Uterus (tissue), 3 donors: ENCODE measurements at regions not wholly inside any gene's neighbourhood (a gene's known extent, or its start where the extent isn't known, plus 50 kb on each side); places are given as distances from the start of the nearest gene placed in this dataset.
"Not testable (repeated sequence)": the region's sequence is repeated elsewhere in the genome, so short reads cannot be mapped to it uniquely, and the experiment has no call there.

Experiments
- DNase-seq, 2 donors: peaks; one replicate each; pipeline ENCODE4 v3.0.0-alpha.2; 2019 to 2020
- H3K27ac ChIP-seq, 2 donors: fragments of 200-600 bp; sonication (generic); 1 replicate in 1 of 2; 2 replicates in 1 of 2; pipeline ENCODE4 v1.5.1; 2016 to 2018
- H3K27me3 ChIP-seq, 2 donors: fragments of 200-600 bp; sonication (generic); one replicate each; pipeline ENCODE4 v1.5.1; 2018 to 2019; ENCODE audit warnings: control low read depth in 1 of 2
- H3K36me3 ChIP-seq, 2 donors: fragments of 200-600 bp; sonication (generic); one replicate each; pipeline ENCODE4 v1.5.1; 2019; ENCODE audit warnings: control low read depth in 1 of 2
- H3K4me1 ChIP-seq, 2 donors: fragments of 200-600 bp; sonication (generic); one replicate each; pipeline ENCODE4 v1.5.1; 2018 to 2019; ENCODE audit warnings: control low read depth in 1 of 2
- H3K4me3 ChIP-seq, 2 donors: fragments of 200-600 bp; sonication (generic); 1 replicate in 1 of 2; 2 replicates in 1 of 2; pipeline ENCODE4 v1.5.1; 2018 to 2019; ENCODE audit warnings: mild to moderate bottlenecking in 1 of 2
- H3K9me3 ChIP-seq, 2 donors: fragments of 200-600 bp; sonication (generic); one replicate each; pipeline ENCODE4 v1.5.1; 2019; ENCODE audit warnings: control low read depth in 1 of 2
- CTCF ChIP-seq, 4 experiments: fragments of 200-600 bp in 2 of 4; fragments of 450-650 bp in 2 of 4; sonication (generic) in 2 of 4; IDR thresholded peaks; one replicate each; pipeline ENCODE4 v1.5.1; 2016 to 2019; ENCODE audit warnings: antibody characterized with exemption in 4 of 4, mild to moderate bottlenecking in 2 of 4, moderate library complexity in 1 of 4
- POLR2A ChIP-seq, 2 donors: fragments of 450-650 bp; IDR thresholded peaks; one replicate each; pipeline ENCODE4 v1.6.1; 2016; ENCODE audit warnings: antibody characterized with exemption in 2 of 2, mild to moderate bottlenecking in 1 of 2, moderate library complexity in 1 of 2
- intact Hi-C: fragments of 100-400 bp; cut with DNase I; formaldehyde crosslinking; loops from one replicate; pipeline ENCODE4 v1.15.1; 2023; ENCODE audit warnings: low total_unique reads
- donor health status: DM: yes; HTN: yes; CAD: no.

DNA sequence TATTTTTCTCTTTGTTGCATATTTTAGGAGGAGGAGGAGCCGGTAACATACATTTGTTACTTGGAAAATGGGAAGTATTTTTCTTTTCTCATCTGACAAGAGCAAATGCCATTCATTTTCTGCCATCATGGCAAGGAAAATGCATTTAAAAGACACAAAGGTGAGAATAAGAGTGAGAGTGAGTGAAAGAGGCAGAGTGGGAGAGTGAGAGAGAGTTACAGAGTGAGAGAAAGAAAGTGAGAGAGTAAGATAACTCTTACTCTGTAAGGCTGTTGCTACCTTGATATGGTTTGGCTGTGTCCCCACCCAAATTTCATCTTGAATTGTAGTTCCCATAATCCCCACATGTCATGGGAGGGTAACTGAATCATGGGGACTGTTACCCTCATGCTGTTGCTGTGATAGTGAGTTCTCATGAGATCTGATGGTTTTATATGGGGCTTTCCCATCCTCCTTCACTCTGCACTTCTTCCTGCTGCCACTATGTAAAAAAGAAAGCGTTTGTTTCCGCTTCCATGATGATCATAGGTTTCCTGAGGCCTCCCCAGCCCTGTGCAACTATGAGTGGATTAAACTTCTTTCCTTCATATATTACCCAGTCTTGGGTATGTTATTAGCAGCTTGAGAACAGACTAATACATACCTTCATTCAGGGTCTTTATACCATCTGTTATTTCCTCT lies 64.2 kb downstream of the ASCL1 start:
- intact Hi-C loops = no loop called here
- Histone ChIP-seq H3K36me3 (no peaks in the 10 kb centered on the region), H3K27me3 (no peaks in the 10 kb centered on the region), H3K4me3 (no peak overlapping the region), H3K9me3 (no peaks in the 10 kb centered on the region), H3K27ac (no peak overlapping the region), H3K4me1 (no peaks in the 10 kb centered on the region)
- TF ChIP-seq CTCF (IDR thresholded peaks at IDR 0.05) (no peak), POLR2A (IDR thresholded peaks at IDR 0.05) (no peak)
- no peak for DNase-seq

- intact Hi-C loops = no loop called here
- no peaks in the 10 kb centered on the region for H3K36me3 ChIP-seq
- no peak overlapping the region for H3K4me3 ChIP-seq
- H3K27me3 ChIP-seq = no peaks in the 10 kb centered on the region
- no peak overlapping the region for H3K27ac ChIP-seq
- DNase-seq = no peak
- H3K9me3 ChIP-seq = no peaks in the 10 kb centered on the region
- no peaks in the 10 kb centered on the region for H3K4me1 ChIP-seq
- TF ChIP-seq CTCF (IDR thresholded peaks at IDR 0.05) (no peak), POLR2A (IDR thresholded peaks at IDR 0.05) (no peak)
Measured at GRCh38 chr12:103024650-103025049, 67.2 kb downstream of the ASCL1 start.

DNA sequence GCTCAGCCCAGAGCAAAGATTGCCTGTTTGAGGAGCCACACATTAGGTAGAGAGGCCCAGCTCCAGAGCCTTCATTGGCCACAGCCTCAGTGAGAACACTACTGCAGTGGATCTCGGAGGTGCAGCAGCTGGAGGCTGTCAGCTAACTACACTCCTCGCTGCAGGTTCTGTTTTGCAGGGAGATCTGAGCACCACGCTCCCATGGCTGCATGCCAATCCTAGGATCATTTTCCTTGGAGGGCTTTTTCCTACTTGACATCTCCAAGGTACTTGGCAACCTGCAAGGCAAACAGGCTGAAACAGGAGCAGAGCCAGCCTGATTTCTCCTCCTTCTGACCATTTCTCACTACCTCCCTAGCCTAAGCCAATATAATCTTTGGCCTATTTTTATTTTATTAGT lies 69.2 kb downstream of the ASCL1 start:
- H3K36me3 ChIP-seq, H3K4me1 ChIP-seq, intact Hi-C loops, H3K4me3 ChIP-seq, H3K27ac ChIP-seq, H3K27me3 ChIP-seq, H3K9me3 ChIP-seq: not testable (repeated sequence)
- peak in 1 of 2 donors; percentile 14 for DNase-seq

DNA sequence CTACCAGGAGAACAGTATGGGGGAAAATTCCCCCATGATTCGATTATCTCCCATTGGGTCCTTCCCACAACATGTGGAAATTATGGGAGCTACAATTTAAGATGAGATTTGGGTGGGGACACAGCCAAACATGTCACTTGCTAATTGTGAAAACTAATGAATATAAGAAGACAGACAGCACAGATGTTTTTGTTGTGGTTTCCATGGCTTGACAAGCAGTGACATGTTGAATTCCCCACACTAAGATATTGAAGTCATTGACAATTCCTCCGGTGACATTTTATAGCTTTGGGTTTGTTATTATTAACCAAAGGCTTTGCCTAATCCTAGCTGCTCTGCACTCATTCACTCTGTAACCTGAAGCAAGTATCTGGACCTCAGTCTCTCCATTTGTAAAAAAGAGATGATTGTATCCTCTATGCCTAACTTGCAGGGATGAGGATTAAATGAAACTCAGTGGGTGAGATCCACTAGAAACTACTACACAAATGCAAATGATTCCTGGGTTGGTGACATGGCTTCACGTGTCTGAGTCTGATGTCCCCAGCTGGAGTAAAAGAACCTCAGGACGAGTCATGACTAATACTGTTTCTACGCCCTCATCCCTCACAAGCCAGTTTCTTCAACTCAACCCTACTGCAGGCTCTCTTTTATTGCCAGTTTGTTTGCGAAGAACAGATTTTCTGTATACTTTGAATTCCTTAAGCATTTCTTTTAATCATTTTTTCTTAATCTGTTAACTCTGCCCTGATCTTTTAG lies 71.6 kb downstream of the ASCL1 start:
- intact Hi-C loops = no loop called here
- DNase-seq = no peak
- H3K4me1 ChIP-seq = no peaks in the 10 kb centered on the region
- no peak overlapping the region for H3K27ac ChIP-seq
- H3K36me3 ChIP-seq = no peaks in the 10 kb centered on the region
- no peak overlapping the region for H3K4me3 ChIP-seq
- no peak for TF ChIP-seq CTCF (IDR thresholded peaks at IDR 0.05)
- no peak for TF ChIP-seq POLR2A (IDR thresholded peaks at IDR 0.05)
- no peaks in the 10 kb centered on the region for H3K27me3 ChIP-seq
- H3K9me3 ChIP-seq = no peaks in the 10 kb centered on the region

DNA sequence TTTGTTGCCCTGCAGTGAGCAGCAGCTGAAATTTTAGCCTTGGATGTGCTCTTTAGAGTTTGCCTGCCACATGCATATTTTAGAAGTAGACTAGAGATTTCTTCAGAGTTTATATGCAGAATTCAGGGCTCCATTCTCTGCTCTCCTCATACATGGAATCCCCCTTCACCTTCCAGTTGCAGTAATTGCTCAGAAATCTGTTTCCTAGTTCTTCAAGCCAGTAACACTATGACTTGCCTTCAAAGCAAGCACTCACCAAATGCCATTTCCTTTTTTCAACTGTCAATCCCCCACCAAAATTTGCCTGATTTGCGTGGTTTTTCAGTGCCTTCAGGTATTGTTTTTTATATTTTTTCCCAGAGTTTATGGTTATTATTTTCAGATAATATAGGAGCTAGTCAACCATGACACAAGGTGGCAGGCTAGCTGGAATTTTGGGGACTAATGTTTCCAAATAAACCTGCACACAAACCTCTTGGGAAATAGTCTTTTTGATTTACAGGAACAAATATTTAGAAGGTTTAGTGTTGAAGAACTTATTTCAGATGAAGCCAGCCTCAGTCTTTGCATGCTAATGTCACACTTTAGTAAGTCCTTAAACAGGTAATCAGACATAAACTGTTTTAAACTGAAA lies 79.2 kb downstream of the ASCL1 start:
- TF ChIP-seq CTCF (IDR thresholded peaks at IDR 0.05) = no peak
- no peak for TF ChIP-seq POLR2A (IDR thresholded peaks at IDR 0.05)
- Histone ChIP-seq H3K36me3 (no peaks in the 10 kb centered on the region), H3K9me3 (no peaks in the 10 kb centered on the region), H3K4me1 (no peaks in the 10 kb centered on the region), H3K4me3 (no peak overlapping the region), H3K27ac (no peak overlapping the region), H3K27me3 (no peaks in the 10 kb centered on the region)
- no peak for DNase-seq
- intact Hi-C loops = no loop called here
